ENCODE measurements at regions not wholly inside any gene's neighbourhood (a gene's known extent, or its start where the extent isn't known, plus 50 kb on each side); places are given as distances from the start of the nearest gene placed in this dataset.
"Not testable (repeated sequence)": the region's sequence is repeated elsewhere in the genome, so short reads cannot be mapped to it uniquely, and the experiment has no call there.

DNA sequence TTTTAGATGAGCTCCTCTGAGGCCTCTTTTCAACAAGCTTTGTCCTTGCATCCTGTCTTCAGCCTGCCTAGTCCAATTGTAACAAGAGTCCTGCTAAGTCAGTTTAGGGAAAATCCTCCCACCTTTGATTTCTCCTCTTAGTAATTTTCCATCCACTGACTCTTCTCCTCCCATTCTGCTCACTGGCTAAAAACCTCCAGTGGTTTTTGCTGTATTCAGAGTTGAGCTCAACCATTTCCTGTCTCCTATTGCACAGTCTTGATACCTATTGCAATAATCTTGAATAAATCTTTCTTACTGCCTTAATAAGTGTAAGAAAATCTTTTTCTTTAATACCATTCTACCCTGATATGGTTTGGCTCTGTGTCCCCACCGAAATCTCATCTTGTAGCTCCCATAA lies 117.8 kb upstream of the ENPP6 start:
- no peak for DNase-seq

DNA sequence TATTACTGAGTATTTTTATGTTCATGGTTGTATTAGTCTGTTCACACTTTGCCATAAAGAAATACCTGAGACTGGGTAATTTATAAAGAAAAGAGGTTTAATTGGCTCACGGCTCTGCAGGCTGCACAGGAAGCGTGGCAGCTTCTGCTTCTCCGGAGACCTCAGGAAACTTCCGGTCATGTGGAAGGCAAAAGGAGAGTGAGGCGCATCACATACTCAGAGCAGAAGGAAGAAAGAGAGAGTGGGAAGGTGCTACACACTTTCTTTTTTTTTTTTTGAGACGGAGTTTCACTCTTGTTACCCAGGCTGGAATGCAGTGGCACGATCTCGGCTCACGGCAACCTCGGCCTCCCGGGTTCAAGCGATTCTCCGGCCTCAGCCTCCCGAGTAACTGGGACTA lies 115.8 kb upstream of the ENPP6 start:
- not testable (repeated sequence) for DNase-seq

DNA sequence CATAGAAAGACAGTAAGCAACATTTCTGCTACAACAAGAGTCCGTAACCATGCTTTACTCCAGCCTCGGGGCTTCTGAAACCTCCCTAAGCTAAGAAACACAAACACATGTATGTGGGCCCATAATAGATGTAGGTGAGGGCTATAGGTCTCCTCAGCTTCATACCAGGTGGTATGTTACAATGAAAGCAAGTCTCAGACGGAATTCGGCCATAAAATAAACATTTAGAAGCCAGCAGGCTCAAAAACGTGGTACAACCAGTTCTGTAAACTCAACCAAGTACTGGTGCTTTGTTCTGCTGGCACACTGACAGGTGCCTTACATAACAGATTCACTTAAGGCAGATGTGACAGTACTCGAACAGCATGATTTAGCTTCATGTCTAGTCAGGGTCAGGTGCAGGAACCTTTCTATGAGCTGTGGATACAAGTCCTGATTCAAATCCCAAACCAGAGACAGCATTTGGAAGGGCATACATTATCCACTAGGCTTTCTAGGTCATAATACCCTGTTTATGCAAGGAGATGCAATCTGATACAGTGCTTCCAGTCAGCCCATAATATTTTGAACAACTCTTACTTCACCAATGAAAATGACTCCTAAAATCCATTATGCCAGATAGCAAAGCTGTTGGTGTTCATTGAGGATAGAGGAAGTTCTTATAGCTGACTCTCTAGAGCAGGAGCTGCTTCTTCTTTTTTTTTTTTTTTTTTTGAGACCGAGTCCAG lies 113.8 kb upstream of the ENPP6 start:
- DNase-seq = no peak

DNA sequence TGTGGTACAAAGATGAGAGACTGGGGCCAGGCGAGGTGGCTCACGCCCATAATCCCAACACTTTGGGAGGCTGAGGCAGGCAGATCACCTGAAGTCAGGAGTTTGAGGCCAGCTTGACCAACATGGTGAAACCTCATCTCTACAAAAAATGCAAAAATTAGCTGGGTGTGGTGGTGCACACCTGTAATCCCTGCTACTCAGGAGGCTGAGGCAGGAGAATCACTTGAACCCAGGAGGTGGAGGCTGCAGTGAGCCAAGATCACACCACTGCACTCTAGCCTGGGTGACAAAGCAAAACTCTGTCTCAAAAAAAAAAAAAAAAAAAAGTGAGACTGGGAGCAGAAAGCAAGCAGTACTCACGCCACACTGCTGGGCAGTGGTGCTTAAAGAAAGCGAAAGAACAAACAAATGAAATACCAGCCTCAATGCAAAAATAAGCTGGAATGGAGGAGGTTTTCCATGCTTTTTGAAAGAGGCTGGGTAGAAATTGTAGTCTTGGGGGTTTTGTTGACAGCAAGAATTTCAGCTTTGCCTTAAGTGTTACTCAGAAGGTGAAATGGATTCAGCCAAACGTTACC lies 112.9 kb upstream of the ENPP6 start:
- not testable (repeated sequence) for DNase-seq

GRCh38 chr4:184329659-184330400 lies 112.2 kb upstream of the ENPP6 start:
- peak; percentile 15 for DNase-seq

DNA sequence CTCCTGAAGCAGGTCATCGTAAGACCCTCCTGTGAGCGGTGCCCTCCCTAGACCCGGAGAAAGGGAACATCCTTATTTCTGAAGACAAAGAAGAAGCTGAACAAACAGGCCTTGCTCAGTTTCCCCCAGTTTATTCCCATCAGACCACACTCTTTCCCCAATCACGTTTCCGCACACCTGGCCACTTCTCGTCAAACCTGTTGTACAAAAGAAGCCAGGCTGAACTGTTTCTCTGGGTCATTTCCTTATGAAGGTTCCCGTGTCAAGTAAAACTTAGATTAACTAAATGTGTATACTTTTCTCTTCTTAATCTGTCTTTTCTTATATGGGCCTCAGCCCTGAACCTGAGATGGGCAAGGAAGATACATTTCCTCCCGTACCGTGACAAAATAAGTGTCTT lies 111.6 kb upstream of the ENPP6 start:
- DNase-seq = no peak

DNA sequence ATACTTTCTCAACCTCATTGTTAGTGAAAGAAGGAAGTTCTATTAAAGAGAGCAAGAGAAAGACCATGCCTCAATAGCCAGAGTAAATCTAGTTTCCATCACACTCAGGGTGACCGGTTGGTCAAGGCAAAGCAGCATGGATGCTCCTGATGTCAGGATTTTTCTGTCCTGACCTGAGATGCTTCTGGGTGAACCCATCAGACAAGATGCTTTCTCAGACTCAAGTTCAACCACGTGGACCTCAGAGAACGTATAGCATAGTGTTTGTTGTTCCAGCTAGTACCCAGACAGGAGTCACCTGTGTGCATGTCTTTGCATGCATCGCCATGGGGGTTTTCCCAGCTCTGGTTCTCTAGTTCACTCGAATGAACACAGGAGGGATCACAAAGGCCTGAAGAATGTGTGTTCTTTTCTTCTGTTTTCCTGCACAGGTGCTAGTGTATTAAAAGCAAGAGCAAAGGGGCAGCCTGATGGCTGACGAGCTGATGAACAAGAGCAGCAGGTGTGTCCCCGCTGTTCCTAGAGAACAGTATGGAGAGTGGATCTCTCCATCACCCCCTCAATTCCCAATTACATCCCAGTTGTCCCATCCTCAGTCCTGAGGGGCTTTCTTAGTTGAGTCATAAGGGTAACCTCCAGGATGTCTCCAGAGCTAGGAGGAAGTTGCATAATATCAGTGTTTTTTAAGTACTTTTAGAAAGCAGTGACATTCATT lies 110.5 kb upstream of the ENPP6 start:
- no peak for DNase-seq

GRCh38 chr4:184324939-184325477 lies 107.3 kb upstream of the ENPP6 start:
- DNase-seq = no peak

- no peak for DNase-seq
Observed at GRCh38 chr4:184322328-184323025, 104.8 kb upstream of the ENPP6 start.

DNA sequence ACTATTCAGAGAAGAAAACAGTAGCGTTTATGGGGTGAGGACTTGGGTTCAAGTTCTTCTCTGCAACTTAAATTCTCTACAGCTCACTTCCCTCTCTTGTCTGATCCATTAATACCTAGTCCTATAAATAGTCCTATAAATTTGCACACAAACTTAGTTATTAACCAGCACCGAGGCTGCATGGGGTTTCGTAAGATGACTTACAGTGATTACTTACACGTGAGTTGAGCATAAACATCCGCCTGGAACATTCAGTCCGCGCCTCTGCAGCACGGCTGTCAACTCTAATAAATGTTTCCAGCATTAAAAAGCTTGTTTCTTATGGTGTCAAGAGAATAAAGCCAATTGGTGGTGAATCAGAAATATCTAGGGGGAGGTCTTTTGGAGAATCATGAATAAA lies 103.0 kb upstream of the ENPP6 start:
- no peak for DNase-seq

DNA sequence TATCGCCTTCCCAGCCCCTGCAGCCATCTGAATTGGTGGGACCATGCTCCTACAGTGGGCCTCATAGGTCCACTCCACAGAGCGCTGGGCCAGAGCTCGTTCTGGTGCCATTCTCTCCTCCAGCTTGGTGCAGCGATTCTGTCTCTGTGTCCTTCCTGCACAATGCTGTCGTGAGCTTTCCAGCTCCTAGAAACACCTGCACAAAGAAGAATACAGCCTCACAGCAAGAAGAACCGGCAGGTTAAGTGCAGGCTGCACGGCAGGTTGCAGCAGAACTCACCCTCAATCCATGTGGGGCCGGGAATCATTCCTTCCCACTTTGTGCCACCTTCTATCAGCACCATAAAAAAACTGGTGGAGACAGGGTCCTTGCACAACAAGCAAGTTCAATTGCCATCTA lies 101.2 kb upstream of the ENPP6 start:
- DNase-seq = no peak

DNA sequence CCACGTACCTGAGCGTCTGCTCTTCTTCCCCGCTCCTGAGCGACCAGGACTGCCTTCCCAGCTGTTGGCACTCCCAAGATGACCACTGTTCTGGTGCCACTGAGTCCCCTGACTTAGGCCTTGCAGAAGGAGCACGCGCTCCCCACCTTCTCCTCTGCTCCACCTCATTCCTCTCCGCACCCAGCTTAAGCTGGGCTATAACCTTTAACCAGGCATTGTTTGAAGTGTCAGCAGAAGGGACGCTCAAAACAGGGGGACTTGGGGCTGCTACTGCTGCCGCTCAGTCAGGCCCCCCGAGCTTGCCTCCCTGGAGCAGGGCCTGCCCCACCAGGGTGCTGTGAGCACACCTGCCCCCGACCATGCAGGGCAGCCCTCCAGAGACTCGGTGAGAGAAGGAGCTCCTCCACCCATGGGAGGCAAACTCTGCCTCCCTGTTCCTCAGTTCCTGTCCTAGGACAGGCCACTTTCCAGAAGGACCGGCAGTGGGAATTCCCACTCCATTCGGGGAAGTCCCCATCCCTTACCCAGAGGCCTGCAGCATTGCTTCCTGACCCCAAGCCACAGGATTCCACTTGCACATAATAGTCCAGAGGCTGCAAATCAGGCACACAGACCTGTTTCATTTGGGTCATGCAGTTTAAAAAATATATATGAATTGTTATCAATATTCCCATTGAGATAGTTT lies 99.7 kb upstream of the ENPP6 start:
- DNase-seq = no peak

DNA sequence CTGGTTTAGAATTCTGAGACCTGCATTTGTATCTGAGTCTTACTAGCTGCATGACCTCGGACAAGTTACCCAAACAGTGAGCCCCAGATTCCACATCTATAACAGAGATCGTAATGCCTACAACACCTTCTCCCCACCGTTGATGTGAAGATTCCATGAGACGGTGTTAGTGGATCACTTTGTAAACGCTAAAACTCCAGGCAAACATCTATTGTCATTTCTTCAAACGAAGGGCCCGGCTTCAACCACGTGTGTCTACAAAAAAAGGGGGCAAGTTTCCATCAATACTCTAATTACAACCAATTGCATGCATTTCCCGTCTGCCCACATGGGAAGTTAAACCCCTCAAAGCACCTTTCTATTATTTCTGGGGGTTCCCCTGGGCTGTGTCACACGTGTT lies 99.1 kb upstream of the ENPP6 start:
- no peak for DNase-seq

DNA sequence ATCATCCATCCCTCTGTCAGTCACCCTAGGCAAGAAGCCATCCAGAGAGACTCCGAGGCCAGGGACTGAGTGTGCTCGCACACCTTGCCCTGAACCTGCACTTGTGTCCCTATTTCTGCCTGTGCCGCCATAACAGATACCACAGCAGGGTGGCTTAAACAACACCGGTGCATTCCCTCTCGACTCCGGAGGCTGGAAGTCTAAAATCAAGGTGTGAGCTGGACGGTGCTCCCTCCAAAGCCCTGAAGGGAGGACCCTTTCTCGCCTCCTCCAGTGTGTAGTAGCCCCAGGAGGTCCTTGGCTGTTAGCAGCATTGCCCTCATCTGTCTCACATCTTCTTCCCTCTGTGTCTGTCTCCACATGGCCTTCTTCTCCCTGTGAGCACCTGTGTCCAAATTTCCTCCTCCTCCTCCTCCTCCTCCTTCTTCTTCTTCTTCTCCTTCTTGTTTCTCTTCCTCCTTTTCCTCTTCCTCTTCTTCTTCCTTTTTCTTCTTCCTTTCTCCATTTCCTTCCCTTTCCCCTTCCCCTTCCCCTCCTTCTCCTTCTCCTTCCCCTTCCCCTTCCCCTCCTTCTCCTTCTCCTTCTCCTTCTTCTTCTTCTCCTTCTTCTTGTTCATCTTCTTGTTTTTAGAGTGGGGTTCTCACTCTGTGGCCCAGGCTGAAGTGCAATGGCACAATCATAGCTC lies 98.1 kb upstream of the ENPP6 start:
- DNase-seq = no peak

DNA sequence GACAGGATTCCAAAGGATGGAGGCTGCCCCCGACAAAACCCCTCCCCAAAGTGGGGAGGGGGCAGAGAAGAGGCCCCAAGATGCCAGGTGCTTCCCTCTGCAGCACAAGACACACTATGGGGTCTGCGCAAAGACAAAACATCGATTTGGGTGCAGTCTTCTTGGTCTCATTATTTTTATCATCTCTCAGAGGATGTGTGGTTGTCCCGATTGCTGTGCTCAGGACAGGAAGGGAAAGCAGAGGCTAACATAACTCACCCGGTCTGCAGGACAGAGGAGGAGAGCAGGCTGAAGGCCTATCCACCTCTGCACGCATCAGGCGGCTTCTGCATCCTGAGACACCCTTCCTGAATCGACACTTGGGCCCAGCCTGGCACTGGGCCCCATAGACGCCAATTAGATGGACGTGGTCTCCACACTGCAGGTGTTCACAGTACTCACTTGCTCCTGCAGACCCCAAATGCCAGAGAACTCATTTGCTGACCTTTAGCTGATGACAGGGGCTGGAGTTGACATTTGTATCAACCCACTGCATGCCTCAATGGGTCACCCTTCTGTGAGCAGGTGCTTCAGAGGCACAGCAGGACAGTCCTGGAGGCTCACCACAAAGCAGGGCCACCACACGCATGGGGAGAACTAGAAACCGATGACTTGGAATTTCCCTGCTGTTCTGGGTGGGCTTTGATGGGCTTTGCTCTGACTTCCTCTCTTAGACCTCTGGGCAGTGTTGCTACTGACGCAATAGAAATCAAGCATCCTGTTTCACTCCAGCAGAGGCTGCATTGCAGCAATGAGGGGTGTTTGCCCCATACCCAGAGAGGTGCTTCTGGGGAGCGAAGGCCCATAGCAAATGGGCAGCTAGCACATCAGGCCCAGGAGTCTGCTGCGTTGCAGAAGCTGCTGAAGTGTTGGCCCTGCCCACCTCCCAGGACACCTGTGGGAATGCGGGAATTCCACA lies 96.3 kb upstream of the ENPP6 start:
- peak; percentile 52 for DNase-seq

DNA sequence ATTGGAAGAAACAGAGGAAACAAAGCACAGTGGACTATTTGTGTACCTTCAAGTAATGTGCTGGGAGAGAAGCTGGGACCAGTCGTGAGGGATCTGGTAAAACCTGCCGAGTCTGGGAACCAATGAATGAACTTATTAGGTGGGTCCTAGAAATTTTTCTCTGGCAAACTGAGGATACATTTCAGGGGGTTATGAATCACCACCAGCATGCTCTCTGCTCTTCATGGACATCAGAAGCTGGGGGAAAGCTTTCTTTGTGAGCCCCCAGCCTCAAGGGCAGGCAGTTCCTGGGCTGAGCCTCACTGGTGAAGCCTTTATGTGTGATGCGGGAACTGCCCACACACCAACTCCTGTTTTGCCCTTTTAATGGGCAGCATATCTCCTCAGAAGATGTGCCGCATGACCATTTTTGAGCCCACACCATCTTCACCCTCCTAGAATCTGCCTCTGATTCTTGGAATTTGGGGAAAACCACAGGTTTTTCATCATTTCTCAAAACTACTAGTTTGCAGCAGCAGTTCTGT lies 95.4 kb upstream of the ENPP6 start:
- no peak for DNase-seq

GRCh38 chr4:184312126-184312525 lies 94.5 kb upstream of the ENPP6 start:
- DNase-seq = no peak

DNA sequence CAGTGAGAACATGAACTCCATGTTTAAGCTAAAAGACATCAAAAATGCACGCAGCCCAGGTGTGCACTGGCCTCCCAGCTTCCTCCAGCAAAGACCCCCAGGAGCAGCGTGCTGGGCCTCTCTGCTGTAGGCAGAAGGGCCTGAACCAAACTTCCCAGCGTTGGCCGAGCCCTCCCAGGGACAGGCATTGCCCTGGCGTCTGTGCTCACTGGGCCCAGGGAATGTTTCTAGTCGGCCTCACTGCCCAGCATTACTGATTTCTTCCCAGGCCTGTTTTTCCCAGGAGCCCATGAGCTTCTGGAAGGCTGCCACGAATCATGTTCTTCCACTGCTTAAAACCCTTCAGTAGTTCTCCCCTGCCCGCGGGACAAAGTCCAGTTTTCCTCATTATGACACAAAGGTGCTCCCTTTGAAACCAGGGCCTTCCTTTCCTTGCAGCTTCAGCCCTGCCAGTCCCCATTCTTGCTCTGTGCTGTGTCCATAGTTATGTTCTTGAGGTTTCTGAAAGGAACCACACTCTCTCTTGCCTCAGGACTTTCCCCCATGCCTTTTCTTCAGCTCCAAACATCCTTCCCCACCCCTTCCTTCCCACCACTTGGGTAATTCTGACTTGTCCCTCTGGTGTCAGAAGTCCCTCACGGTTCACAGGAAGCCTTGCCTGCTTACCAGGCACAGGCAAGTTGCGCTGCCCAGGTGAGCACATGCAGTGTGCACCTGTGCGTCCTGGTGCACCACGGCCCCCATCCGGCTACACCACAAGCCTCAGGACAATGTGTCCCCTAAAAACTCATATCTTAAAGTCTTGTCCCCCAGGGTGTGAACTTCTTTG lies 93.4 kb upstream of the ENPP6 start:
- DNase-seq = no peak

DNA sequence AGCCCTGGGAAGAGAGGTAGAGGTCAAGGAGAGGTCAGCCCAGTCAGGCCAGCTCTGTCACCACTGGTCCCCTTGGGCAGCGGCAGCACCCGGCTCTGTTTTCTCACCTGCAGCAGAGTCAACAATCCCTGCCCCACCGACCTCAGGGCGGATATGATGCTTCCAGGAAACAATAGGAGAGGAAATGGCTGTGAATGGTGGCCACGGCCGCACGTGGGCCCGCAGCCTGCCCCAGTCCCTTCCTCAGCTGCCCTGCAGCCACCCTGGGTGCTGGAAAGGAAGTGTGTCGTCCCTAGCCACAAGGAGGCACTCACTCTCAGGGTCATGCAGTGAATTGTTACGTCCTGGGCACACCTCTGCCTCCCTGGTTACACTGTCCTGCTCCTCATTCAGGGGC lies 92.5 kb upstream of the ENPP6 start:
- no peak for DNase-seq
